Osteoblast (primary cell): ENCODE measurements at regions not wholly inside any gene's neighbourhood (a gene's known extent, or its start where the extent isn't known, plus 50 kb on each side); places are given as distances from the start of the nearest gene placed in this dataset.
"Not testable (repeated sequence)": the region's sequence is repeated elsewhere in the genome, so short reads cannot be mapped to it uniquely, and the experiment has no call there.

Source experiments
- DNase-seq: peaks from one replicate; pipeline ENCODE4 v3.0.0; 2011; ENCODE audit warnings: low spot score, mixed read lengths; ENCODE audit not compliant: insufficient read length; ENCODE audit errors: missing footprints
- H2AFZ ChIP-seq: 2 replicates; pipeline ENCODE4 v1.6.0; 2011; ENCODE audit warnings: mild to moderate bottlenecking, low read length
- H3K27ac ChIP-seq: 2 replicates; pipeline ENCODE4 v1.5.1; 2011; ENCODE audit warnings: mild to moderate bottlenecking, low read depth, low read length, moderate library complexity
- H3K27me3 ChIP-seq: 2 replicates; pipeline ENCODE4 v1.6.0; 2012; ENCODE audit warnings: mild to moderate bottlenecking, control low read depth, inconsistent platforms, low read length, moderate library complexity; ENCODE audit not compliant: insufficient read depth
- H3K36me3 ChIP-seq: 2 replicates; pipeline ENCODE4 v1.5.1; 2011; ENCODE audit warnings: mild to moderate bottlenecking, low read length, control low read depth, moderate library complexity; ENCODE audit not compliant: insufficient read depth
- H3K4me1 ChIP-seq: 2 replicates; pipeline ENCODE4 v1.5.1; 2011; ENCODE audit warnings: mild to moderate bottlenecking, low read length, control low read depth, moderate library complexity; ENCODE audit not compliant: insufficient read depth
- H3K4me2 ChIP-seq: 2 replicates; pipeline ENCODE4 v1.6.0; 2011; ENCODE audit warnings: mild to moderate bottlenecking, low read length; ENCODE audit not compliant: insufficient read depth
- H3K4me3 ChIP-seq: fragments of 200-600 bp; sonication (generic); 3 replicates; pipeline ENCODE4 v1.5.1; 2012; ENCODE audit warnings: mild to moderate bottlenecking, low read length, inconsistent platforms; ENCODE audit not compliant: insufficient read depth
- H3K79me2 ChIP-seq: 2 replicates; pipeline ENCODE4 v1.6.0; 2012; ENCODE audit warnings: mild to moderate bottlenecking, low read length, control low read depth, inconsistent platforms; ENCODE audit not compliant: insufficient read depth
- H3K9me3 ChIP-seq: 2 replicates; pipeline ENCODE4 v1.5.1; 2011; ENCODE audit warnings: low read depth, low read length, control low read depth
- H4K20me1 ChIP-seq: 2 replicates; pipeline ENCODE4 v1.6.0; 2012; ENCODE audit warnings: mild to moderate bottlenecking, low read length, control low read depth; ENCODE audit not compliant: insufficient read depth
- CTCF ChIP-seq: IDR thresholded peaks from 2 replicates; pipeline ENCODE4 v1.5.1; 2011; ENCODE audit warnings: mild to moderate bottlenecking, low read depth, low read length, moderate library complexity; ENCODE audit errors: extremely low read depth

- Histone ChIP-seq H3K27ac (no peak overlapping the region), H3K4me2 (no peak overlapping the region), H4K20me1 (no peaks in the 10 kb centered on the region), H2AFZ (no peak overlapping the region), H3K27me3 (peaks cover 23% of the 10 kb centered on the region), H3K79me2 (no peaks in the 10 kb centered on the region), H3K9me3 (no peaks in the 10 kb centered on the region), H3K36me3 (no peaks in the 10 kb centered on the region), H3K4me3 (no peak overlapping the region), H3K4me1 (no peaks in the 10 kb centered on the region)
- no peak for TF ChIP-seq CTCF
- DNase-seq: no peak
Observed at GRCh38 chr22:27070594-27070993, 413.2 kb downstream of the MIAT start.

- Histone ChIP-seq H3K27ac (no peak overlapping the region), H4K20me1 (no peaks in the 10 kb centered on the region), H3K4me2 (no peak overlapping the region), H3K36me3 (no peaks in the 10 kb centered on the region), H3K27me3 (peaks cover 13% of the 10 kb centered on the region), H3K4me3 (no peak overlapping the region), H3K79me2 (no peaks in the 10 kb centered on the region), H2AFZ (no peak overlapping the region), H3K9me3 (no peaks in the 10 kb centered on the region), H3K4me1 (no peaks in the 10 kb centered on the region)
- no peak for TF ChIP-seq CTCF
- DNase-seq: no peak
Observed at GRCh38 chr22:27073601-27074425, 416.4 kb downstream of the MIAT start.

- no peaks in the 10 kb centered on the region for H3K79me2 ChIP-seq
- H2AFZ ChIP-seq: no peak overlapping the region
- TF ChIP-seq CTCF: no peak
- no peak overlapping the region for H3K4me2 ChIP-seq
- no peak overlapping the region for H3K4me3 ChIP-seq
- H3K4me1 ChIP-seq: no peaks in the 10 kb centered on the region
- H3K27me3 ChIP-seq: peaks cover 10% of the 10 kb centered on the region
- no peaks in the 10 kb centered on the region for H4K20me1 ChIP-seq
- H3K9me3 ChIP-seq: no peaks in the 10 kb centered on the region
- no peak for DNase-seq
- no peak overlapping the region for H3K27ac ChIP-seq
- no peaks in the 10 kb centered on the region for H3K36me3 ChIP-seq
Observed at GRCh38 chr22:27075028-27075678, 417.8 kb downstream of the MIAT start.

GRCh38 chr22:27075891-27076290 lies 418.5 kb downstream of the MIAT start:
- H3K79me2 ChIP-seq: no peaks in the 10 kb centered on the region
- no peaks in the 10 kb centered on the region for H3K36me3 ChIP-seq
- H3K27ac ChIP-seq: no peak overlapping the region
- H3K4me1 ChIP-seq: no peaks in the 10 kb centered on the region
- H3K9me3 ChIP-seq: no peaks in the 10 kb centered on the region
- TF ChIP-seq CTCF: no peak
- H3K27me3 ChIP-seq: peaks cover 12% of the 10 kb centered on the region
- no peak overlapping the region for H3K4me3 ChIP-seq
- no peak overlapping the region for H3K4me2 ChIP-seq
- DNase-seq: no peak
- no peak overlapping the region for H2AFZ ChIP-seq
- H4K20me1 ChIP-seq: no peaks in the 10 kb centered on the region

GRCh38 chr22:27078064-27078463 lies 420.7 kb downstream of the MIAT start:
- DNase-seq: not testable (repeated sequence)
- H3K27me3 ChIP-seq: peaks cover 16% of the 10 kb centered on the region

More at GRCh38 chr22:27078064-27078463, 420.7 kb downstream of the MIAT start:
- H2AFZ ChIP-seq, H3K27ac ChIP-seq, H3K36me3 ChIP-seq, H3K4me1 ChIP-seq, H3K79me2 ChIP-seq, H3K4me3 ChIP-seq, H3K9me3 ChIP-seq, H4K20me1 ChIP-seq, H3K4me2 ChIP-seq: not testable (repeated sequence)
